ENCODE measurements at regions not wholly inside any gene's neighbourhood (a gene's known extent, or its start where the extent isn't known, plus 50 kb on each side); places are given as distances from the start of the nearest gene placed in this dataset.

DNA sequence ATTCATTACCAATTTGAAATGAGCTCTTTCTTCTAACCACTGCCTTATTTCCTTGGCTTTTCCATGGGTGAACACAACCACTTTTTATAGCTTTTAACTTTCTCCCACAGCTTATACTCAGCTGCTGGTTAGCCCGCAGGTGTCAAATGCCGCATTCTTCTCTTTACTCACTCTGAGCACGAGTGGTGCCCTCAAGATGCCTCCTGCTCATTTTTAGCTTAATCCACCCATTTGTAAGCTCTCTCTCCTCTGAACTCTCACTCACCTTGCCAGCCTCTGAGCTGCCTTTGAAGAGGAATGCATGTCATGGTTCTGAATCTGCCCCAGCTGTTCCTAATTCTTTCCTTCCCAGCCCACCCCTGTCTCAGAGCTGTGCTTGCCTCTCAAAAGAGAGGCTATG is 449.4 kb upstream of the PRICKLE1 start:
- Histone ChIP-seq H3K36me3 (ENCODE audit: control insufficient read depth in 2 of 2, extremely low read depth in 1 of 2, insufficient read depth in 2 of 2, low read length in 2 of 2) (no peaks in the 10 kb centered on the region), H2AFZ (ENCODE audit: low read depth, low read length) (no peak overlapping the region), H3K4me1 (ENCODE audit: control insufficient read depth, extremely low read depth, insufficient read depth, low read length) (no peaks in the 10 kb centered on the region), H3K9ac (replicated peaks; ENCODE audit: extremely low read depth, insufficient read depth, low read length) (no peak overlapping the region), H3K27ac (ENCODE audit: insufficient read depth, low read depth, low read length) (no peak overlapping the region), H3K27me3 (ENCODE audit: control insufficient read depth in 2 of 2, insufficient read depth in 2 of 2, low read length in 2 of 2) (no peaks in the 10 kb centered on the region), H3K4me3 (replicated peaks in 1 of 3; ENCODE audit: insufficient read depth in 1 of 3, low read depth in 1 of 3, low read length in 3 of 3) (no peak overlapping the region), H3K9me3 (replicated peaks; ENCODE audit: control insufficient read depth, insufficient read depth, low read length) (no peaks in the 10 kb centered on the region), H4K20me1 (replicated peaks; ENCODE audit: control insufficient read depth, extremely low read depth, insufficient read depth, low read length) (no peaks in the 10 kb centered on the region), H3K79me2 (ENCODE audit: control insufficient read depth, insufficient read depth, low read length) (no peaks in the 10 kb centered on the region), H3K4me2 (ENCODE audit: insufficient read depth, low read length) (no peak overlapping the region), H3K9me1 (replicated peaks; ENCODE audit: control insufficient read depth, extremely low read depth, insufficient read depth, low read length) (no peaks in the 10 kb centered on the region)
- no peak for FAIRE-seq
- dilution Hi-C loops (cut with MboI; ENCODE audit: extremely low pct_ligation_motif_present, low sequenced_read_pairs) (no loop called here), intact Hi-C loops (cut with micrococcal nuclease) (no loop called here)
- no peak for DNase-seq (ENCODE audit: low read depth, low spot score)
- ChIA-PET CTCF (interaction anchor here (0.7 to 1.3 kb wide), 3 partner anchors 9 to 40 kb away, joined by 3 to 5 read pairs (median 4); no protein-coding TSS in a partner anchor), POLR2A (no interaction called here)
- TF ChIP-seq JUN (IDR thresholded peaks at IDR 0.05; ENCODE audit: borderline replicate concordance, insufficient read depth, insufficient read length, low read depth) (no peak), EZH2 (IDR thresholded peaks at IDR 0.05; ENCODE audit: borderline replicate concordance, low read depth, low read length, severe bottlenecking) (no peak), CTCF (IDR thresholded peaks at IDR 0.05; ENCODE audit: extremely low read depth in 1 of 2, insufficient read depth in 1 of 2, low read depth in 1 of 2, low read length in 2 of 2) (no peak), FOS (IDR thresholded peaks at IDR 0.05; ENCODE audit: borderline replicate concordance, insufficient read depth, low read length) (no peak), POLR2AphosphoS5 (IDR thresholded peaks at IDR 0.05; ENCODE audit: insufficient read depth, low read depth, low read length) (no peak), GATA2 (IDR thresholded peaks at IDR 0.05; ENCODE audit: insufficient read depth, insufficient read length, low read depth, low read length) (no peak), MYC (IDR thresholded peaks at IDR 0.05; ENCODE audit: low read depth, low read length) (no peak), POLR2A (IDR thresholded peaks at IDR 0.05; ENCODE audit: low read depth, low read length) (no peak)
- TF ChIP-seq, protein P1, sequence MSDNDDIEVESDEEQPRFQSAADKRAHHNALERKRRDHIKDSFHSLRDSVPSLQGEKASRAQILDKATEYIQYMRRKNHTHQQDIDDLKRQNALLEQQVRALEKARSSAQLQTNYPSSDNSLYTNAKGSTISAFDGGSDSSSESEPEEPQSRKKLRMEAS (IDR thresholded peaks at IDR 0.05; ENCODE audit: insufficient read depth, insufficient read length) = no peak
- no TSS peak for BruUV-seq (replicated peaks)

Measured in endothelial cell of umbilical vein (primary cell).